Kidney (tissue), 13 donors: ENCODE measurements at regions not wholly inside any gene's neighbourhood (a gene's known extent, or its start where the extent isn't known, plus 50 kb on each side); places are given as distances from the start of the nearest gene placed in this dataset.

Experiments used
- DNase-seq, 5 donors: peaks; one replicate each; pipeline ENCODE4 v3.0.0-alpha.2; 2013 to 2020
- FAIRE-seq: peaks from 2 replicates; lab custom pipeline; 2012; peaks lifted over from hg19 to GRCh38; lab: Jason Lieb, UNC
- H3K27ac ChIP-seq, 2 donors: one replicate each; pipeline ENCODE4 v1.7.0; 2013; ENCODE audit warnings: low read depth in 2 of 2, low read length in 2 of 2, inconsistent platforms in 1 of 2
- H3K27me3 ChIP-seq: one replicate; pipeline ENCODE4 v1.7.1; 2013; ENCODE audit warnings: low read length, inconsistent platforms; ENCODE audit not compliant: control insufficient read depth, insufficient read depth
- H3K36me3 ChIP-seq, 3 donors: one replicate each; pipeline versions ENCODE4 v1.7.0 to v1.7.1; 2013; ENCODE audit warnings: low read length in 3 of 3, control low read depth in 1 of 3, inconsistent platforms in 1 of 3; ENCODE audit not compliant: insufficient read depth in 3 of 3, control insufficient read depth in 2 of 3
- H3K4me1 ChIP-seq, 3 donors: one replicate each; pipeline versions ENCODE4 v1.7.0 to v1.7.1; 2013; ENCODE audit warnings: low read length in 3 of 3, inconsistent platforms in 1 of 3, low read depth in 1 of 3; ENCODE audit not compliant: control insufficient read depth in 2 of 3, insufficient read depth in 2 of 3
- H3K4me3 ChIP-seq, 3 donors: one replicate each; pipeline versions ENCODE4 v1.7.0 to v1.8.1; 2013; ENCODE audit warnings: low read length in 3 of 3, control low read depth in 1 of 3, inconsistent platforms in 1 of 3
- H3K9ac ChIP-seq, 3 donors: one replicate each; pipeline versions ENCODE4 v1.7.0 to v1.7.1; 2013; ENCODE audit warnings: low read length in 3 of 3, control low read depth in 1 of 3, inconsistent platforms in 1 of 3
- H3K9me3 ChIP-seq, 3 donors: one replicate each; pipeline versions ENCODE4 v1.7.0 to v1.7.1; 2013; ENCODE audit warnings: low read length in 3 of 3, control low read depth in 1 of 3, inconsistent platforms in 1 of 3; ENCODE audit not compliant: control insufficient read depth in 2 of 3, insufficient read depth in 1 of 3
- CTCF ChIP-seq: IDR thresholded peaks from 3 replicates; pipeline ENCODE4 v1.5.1; 2012; ENCODE audit warnings: mild to moderate bottlenecking, moderate library complexity, borderline replicate concordance; ENCODE audit not compliant: insufficient read depth; ENCODE audit errors: extremely low read depth
- intact Hi-C: fragments of 100-400 bp; cut with DNase I; formaldehyde crosslinking; loops from one replicate; pipeline ENCODE4 v1.11.1; 2022
- donor health status: control.
- donor health status: control.
- donor health status: control.
- donor health status: control.
- donor health status: control.
- donor health status: DM: yes; HTN: yes; CAD: no.
- donor health status: Normal renal cell carcinoma (clear cell type).

GRCh38 chr16:85175724-85176233 lies 63.5 kb upstream of the CIBAR2 start:
- DNase-seq (peak in 1 of 5 donors; percentile 64), FAIRE-seq (no peak)
- Histone ChIP-seq H3K27me3 (no peaks in the 10 kb centered on the region), H3K4me1 (peaks cover 3 to 34% (median 13%) of the 10 kb centered on the region in 3 donors), H3K4me3 (no peak overlapping the region), H3K9me3 (no peaks in the 10 kb centered on the region), H3K36me3 (no peaks in the 10 kb centered on the region), H3K9ac (no peak overlapping the region), H3K27ac (no peak overlapping the region)
- intact Hi-C loops = no loop called here
- TF ChIP-seq CTCF = no peak

DNA sequence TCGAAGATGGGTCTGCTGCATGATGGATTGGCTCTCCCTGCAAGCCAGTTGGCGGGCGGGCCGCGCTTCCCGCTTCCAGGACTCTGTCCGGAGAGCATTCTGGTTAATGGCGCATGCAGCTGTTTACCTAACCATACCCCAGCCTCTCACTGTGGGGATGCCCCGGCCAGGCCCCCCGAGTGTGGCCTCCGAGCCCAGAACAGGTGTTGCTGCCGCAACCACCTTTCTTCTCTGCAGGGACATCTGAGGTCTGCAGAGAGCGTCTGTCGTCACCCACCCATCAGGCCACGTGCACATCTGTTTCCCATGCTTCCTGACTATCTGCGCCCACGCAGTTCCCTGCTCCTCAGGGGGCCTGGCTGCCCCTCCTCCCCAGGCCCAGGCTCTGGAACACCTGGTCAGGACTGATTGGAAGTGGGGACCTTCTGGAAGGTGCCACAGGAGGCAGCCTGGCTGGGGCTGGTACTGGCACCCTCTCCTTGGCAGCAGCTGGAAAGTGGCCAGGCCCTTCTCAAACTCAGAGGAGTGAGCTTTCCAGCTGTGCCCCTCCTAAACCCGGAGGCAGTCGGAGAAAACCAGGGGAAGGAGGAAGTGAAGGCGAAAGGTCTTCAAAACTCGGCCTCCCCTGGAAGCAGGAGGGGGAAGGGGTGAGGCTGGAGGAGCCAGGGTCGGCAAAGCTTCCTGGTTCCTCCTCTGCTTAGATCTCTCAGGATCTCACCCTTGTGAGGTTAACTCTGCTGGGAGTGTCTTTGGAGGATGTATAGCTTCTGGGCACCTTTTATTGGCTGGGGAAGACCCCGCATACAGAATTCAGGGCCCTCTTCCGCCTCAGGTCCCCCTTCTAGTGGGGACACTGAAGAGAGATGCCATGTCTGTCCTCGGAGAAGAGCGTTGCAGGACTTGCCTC lies 64.5 kb upstream of the CIBAR2 start:
- intact Hi-C loops = no loop called here
- no peak for TF ChIP-seq CTCF
- Histone ChIP-seq H3K27me3 (no peaks in the 10 kb centered on the region), H3K27ac (no peak overlapping the region), H3K9me3 (no peaks in the 10 kb centered on the region), H3K9ac (no peak overlapping the region), H3K36me3 (no peaks in the 10 kb centered on the region), H3K4me3 (no peak overlapping the region), H3K4me1 (peaks cover 3 to 24% (median 13%) of the 10 kb centered on the region in 3 donors)
- DNase-seq (peak; percentile 68 to 80 (median 70)), FAIRE-seq (no peak)

DNA sequence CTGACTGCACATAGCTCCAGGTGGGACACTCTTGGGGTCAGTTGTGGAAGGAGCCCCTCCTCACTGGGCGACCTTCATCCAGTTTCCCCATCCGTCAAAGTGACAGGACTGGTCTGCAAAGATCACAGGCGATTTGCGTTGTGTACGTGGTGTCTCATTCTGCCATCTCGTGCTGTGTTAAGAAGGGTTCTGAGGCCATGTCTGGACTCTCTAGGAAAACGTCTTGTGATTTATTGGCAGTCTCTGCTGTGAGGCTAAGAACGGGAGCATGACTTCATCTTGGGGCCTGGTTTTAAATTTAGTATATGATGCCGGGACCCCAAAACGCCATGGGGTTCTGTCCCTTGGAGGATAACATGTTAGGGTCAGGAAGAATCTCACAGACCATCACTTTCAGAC lies 65.2 kb upstream of the CIBAR2 start:
- Histone ChIP-seq H3K4me3 (no peak overlapping the region), H3K4me1 (peaks cover 3 to 19% (median 13%) of the 10 kb centered on the region in 3 donors), H3K9ac (no peak overlapping the region), H3K27ac (no peak overlapping the region), H3K9me3 (no peaks in the 10 kb centered on the region), H3K36me3 (no peaks in the 10 kb centered on the region), H3K27me3 (no peaks in the 10 kb centered on the region)
- TF ChIP-seq CTCF = no peak
- FAIRE-seq (no peak), DNase-seq (no peak)
- intact Hi-C loops = no loop called here
